ENCODE measurements at regions not wholly inside any gene's neighbourhood (a gene's known extent, or its start where the extent isn't known, plus 50 kb on each side); places are given as distances from the start of the nearest gene placed in this dataset.
A peak's percentile ranks its signal among the peaks of the same experiment; 100 is the strongest.

DNA sequence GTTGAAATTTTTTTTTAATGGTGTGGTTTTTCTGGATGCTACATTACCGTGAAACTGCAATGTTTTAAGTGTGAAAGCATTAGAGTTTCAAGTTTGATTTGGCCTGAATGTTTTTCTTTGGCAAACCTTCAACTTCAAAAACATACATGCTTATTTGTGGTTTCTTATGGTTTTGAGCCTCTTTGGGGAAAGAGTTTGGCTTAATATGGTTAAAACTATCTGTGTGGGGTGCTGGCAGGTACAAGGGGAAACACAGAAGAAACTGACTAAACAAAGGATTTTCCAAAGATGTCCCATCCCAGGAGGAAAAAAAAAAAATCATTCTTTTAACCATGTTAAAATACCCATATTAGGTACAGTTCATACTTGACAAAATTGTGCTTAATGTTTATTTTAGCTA, 121.1 kb downstream of the HGF start:
- no peak for DNase-seq (ENCODE audit: low spot score)

DNA sequence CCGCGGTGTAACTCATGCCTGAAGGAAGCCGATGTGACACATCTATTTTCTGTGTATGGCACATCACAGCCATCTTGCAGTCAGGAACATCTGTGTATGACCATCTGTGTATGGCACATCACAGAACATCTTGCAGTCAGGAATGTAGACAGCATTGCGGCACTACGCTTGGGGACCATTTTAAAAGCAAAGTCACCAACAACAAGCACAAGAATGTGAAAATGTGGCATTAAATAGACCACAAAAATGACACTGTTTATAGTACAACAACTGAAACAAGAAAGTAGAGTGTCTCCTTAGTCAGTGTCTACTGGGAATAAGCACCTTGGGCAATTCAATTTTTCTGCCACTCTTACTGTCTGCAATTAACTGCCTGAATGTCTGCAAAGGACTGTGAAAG, 124.4 kb downstream of the HGF start:
- DNase-seq (ENCODE audit: low spot score) = peak; percentile 39

DNA sequence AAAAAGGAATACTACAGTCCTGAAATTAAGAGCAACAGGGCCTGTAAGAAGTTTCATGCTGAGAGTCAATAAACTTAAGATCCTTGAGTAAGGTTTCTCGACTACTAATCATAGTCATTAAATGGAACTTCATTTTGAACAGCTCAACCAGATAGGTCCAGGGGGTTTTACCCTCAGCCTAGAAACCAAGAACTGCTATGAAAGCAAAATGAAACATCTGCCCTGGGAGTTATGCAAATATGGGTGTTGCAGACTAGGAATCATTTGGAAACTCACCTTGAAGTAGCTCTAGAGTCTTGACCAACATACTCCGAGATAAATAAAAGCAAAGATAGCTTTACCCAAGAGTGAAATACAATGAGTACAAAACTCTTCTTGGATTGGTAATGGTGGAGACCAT, 128.0 kb downstream of the HGF start:
- DNase-seq (ENCODE audit: low spot score) = no peak

DNA sequence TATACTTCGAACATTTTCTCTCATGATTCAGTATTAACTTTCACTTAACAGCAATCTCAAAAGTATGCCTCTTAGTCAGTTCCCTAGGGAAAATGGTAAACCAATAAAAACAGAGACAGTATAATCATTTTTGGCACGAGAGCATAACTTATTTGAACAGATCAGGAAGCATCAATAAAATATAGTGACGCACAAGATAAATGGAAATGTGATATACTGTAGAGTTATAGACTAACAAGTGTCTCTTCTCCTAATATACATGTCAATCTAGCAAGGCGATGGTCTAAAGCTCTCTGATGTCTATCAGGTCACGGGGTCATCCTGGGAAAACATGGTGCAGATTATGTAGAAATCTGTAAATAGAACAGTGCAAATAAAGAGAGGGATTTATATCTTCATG, 131.6 kb downstream of the HGF start:
- peak; percentile 32 for DNase-seq (ENCODE audit: low spot score)

DNA sequence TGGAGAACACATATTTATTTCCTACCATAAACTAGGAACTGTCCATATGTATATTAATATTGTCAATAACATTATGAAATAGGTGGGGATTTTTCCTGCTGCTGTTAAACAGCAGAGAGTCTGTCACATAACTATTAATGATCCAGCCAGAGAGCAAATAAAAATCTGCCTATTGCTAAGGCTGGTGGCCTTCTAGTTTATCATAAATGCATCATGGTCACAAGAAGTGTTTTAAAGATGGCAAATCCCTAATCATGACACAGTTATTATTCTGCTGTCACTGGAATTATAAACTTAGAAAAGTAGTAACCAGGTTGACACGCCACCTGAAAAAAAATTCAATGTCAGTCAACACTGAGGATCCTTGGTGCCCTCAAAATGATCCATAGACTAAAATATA, 132.3 kb downstream of the HGF start:
- DNase-seq (ENCODE audit: low spot score) = no peak

DNA sequence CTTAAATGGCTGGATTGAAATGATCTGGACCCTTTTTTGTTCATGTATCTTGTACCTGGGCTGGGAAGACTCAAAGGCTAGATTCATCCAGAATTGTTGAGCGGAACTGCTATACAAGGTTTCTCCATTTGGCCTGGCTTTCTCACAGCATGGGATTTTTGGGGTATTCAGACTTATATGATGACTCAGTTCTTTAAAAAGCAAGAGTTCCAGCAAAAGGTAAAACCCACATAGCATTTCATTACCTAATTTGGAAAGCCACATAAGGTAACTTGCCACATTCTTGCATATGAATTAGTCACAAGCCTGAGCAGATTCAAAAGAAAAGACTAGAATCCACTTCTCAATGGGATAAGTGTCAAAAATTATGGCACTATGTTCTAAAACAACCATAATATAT, 137.4 kb downstream of the HGF start:
- DNase-seq (ENCODE audit: low spot score) = no peak

DNA sequence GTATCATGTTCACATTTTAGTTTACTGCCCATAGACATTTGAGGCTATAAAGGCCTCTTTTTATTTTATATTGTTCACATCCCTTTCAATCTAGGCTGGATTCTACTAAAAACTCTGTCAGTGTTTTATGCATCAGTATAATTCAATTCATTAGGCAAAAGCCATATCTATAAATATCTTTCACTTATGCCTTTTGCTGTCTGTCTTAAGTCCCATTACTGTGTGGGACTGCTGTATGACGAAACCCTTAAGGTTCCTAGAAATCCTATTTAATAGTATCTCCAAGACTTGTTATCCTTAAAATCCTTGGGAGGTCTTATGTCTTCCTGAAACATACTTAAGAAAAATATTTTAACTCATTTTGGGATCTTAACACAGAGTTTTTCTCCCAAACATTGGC, 139.2 kb downstream of the HGF start:
- no peak for DNase-seq (ENCODE audit: low spot score)

DNA sequence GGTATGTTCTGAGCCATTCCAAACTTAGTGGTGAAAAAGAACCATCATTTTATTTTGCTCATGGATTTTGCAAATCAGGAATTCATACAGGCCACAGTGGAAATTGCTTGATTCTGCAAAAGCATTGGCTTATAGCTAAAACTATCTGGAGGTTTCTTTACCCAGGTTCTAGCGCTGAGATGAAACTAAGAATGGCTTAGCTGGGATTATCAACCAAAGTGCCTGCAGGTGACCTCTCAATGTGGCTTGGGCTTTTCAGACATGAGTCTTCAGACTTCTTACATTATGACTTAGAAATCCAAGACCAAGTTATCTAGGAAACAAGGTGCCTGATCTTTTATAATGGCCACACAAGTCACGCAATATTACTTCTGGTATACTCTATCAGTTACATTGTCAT, 140.1 kb downstream of the HGF start:
- no peak for DNase-seq (ENCODE audit: low spot score)

DNA sequence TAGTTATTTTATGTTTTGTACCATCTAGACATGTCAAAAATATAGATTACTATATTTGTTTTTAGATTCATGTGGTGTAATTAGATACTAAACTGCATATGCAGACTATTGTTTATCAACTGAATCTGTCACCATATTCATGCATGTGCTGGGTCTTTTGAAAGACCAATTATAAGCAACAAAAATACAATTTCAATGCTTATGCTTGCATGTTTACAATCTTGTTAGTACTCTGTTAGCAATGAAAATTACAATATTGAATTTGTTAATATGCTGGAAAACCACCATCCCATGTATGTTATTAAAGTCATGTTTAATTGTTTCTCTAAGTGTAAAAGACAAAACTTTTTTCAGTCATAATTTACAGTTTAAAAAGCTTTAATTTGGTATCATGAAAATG, 140.9 kb downstream of the HGF start:
- DNase-seq (ENCODE audit: low spot score) = no peak

DNA sequence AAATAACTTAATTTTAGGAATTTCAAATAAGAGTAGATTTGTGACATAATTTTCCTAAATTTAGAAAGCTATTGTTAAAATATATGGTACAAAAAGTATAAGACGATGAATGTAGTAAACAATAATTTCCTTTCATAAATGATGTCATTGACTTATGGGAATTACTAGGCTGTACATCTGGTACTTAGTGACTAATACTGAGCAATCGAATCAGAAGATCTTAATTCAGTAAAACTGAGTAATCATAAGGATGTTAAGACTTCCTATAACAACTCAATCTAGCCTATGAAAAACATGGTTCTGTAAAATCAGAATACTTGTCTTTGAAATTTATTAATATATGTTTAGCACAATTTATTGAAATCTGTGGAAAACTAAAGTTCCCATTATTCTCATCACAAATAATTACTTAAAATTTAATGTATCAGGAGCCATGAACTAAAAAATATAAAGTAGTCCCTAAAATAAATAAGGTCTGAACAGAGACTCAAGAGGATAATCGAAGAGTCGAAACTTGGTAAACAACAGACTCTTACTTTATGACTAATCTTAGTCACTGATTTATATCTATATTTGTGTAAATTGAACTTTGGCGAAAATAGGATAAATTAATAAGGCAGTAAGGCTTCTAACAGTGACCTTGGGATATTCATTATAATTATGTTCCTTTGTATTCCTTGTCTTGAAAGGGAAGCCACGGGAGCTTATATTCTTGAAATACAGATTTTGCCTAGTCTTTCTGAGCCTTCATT, 142.1 kb downstream of the HGF start:
- DNase-seq (ENCODE audit: low spot score) = peak; percentile 3

DNA sequence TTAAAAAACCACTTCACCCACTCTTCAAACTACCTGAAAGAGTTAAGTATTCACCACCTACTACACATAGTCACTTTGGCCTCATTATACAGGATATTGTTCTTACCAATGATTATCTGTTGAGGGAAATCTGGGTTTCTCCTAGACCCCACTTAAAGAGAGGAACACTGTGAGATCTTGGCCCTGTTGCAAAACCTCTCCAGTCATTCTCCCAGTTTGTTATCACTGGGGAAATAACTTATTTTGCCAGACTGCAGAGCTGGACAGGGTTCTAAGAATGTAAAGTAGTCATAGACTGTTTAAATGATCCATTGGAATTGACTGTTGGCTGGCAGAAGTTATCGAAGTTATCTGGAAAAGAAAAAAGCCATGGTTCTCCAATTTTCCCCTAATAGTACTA, 143.8 kb downstream of the HGF start:
- DNase-seq (ENCODE audit: low spot score) = no peak

DNA sequence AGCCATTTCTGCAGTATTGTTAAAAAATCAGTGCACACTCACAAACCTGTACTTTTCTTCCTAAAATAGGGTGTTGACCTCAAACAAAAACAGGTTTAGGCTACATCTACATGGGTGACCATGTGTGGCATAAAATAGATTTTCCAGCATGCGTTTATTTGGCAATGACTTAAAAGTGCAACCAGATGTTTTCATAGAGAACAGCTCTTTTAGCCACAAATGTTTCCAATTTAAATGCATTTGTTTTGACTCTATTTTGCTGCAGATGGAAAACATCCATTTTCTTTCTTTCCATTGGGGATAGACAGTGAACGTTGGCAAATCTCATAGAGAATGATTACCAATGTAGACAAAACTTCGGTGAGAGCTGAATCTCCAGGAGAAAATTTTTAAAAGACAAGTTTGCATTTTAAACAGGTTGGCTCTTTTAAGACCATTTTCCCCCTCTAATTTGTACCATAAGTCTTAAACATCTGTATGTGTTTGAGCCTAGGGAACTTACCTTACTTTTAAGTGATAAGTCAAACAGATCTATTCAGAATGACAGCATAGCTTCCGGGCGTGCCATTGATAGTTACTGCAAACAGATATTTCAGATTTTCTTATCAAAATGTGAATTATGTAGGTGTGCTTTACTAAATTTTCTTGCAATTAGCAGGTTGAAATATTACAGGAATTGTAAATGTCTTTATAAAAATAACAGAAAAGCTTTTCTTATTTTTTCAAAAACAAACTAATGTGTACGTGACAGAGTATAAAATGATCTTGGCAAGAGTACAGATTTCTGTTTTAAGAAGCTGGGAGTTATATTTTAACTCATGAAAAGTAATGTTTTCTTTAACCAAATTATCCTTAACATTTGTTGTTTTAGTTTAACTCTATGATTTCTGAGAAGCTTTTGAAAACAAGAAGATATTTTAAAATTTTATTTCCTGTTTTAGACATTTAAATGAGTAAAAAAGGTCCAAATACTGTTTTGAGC, 144.9 kb downstream of the HGF start:
- no peak for DNase-seq (ENCODE audit: low spot score)

DNA sequence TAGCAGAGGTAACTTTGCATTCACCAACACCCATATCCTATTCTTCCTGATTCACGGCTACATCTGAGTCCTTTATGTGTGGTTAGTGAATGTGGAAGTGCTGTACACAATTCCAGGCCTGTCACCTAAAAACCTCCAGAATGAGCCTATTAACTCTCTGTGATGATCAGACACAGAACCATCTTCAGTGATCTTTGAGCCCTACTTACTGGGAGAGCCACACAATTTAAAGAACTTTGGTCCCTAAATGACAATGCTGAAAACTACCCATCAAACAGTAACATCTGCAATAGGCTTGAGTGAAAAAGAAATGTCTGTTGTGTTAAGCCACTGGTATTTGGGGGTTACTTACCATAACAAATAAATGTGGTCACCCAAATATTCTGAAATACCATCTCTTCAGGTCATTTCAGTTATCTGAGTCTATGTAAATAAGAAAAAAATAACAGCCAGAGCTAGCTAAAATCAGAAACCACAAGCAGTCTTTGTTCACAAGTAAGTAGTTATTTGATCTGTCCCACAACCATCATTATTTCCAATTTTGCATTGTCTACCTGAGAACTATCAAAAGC, 145.7 kb downstream of the HGF start:
- no peak for DNase-seq (ENCODE audit: low spot score)

DNA sequence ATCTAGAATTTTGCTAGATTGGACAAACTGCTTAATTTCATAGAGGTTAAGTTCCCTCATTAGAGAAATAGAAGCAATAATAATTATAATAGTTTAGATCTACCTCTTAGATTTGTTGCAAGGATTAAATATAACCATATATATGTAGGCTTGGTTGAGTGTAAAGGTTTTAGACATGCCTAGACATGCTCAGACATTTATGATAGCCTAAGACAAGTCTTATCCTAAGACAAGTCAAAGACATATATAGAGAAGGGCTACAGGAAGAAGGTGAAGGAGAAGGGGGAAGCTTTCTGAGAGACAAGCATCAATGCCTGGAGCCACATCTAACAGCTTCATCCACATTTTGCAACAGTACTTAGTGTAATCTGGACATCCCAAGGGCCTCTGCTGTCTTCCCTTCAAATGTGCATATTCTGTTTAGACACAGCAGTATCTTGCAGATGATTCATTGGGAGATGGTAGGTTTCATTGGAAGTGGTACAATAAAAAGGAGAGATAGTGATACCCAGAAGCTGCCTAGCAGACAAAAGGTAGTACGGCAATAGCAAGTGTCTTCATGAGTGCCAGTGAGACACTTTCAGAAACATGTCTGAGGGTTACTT, 146.5 kb downstream of the HGF start:
- DNase-seq (ENCODE audit: low spot score) = no peak

DNA sequence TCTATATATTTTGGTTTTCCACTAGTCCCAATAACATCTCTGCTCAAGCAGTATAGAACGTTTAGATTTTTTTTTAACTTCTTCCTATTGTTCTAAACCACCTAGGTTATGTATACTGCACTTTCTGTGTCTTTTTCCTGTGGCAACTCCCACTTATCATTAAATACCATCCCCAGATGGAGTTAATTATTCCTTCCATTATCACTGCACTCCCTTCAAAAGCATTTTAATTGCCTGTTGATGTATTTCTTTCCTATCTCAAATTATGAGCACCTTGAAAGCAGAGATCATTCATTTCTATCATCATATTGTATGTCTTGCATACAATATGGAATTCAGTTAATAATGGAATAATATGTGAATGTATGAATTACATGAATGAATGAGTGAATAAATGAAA, 148.0 kb downstream of the HGF start:
- no peak for DNase-seq (ENCODE audit: low spot score)

DNA sequence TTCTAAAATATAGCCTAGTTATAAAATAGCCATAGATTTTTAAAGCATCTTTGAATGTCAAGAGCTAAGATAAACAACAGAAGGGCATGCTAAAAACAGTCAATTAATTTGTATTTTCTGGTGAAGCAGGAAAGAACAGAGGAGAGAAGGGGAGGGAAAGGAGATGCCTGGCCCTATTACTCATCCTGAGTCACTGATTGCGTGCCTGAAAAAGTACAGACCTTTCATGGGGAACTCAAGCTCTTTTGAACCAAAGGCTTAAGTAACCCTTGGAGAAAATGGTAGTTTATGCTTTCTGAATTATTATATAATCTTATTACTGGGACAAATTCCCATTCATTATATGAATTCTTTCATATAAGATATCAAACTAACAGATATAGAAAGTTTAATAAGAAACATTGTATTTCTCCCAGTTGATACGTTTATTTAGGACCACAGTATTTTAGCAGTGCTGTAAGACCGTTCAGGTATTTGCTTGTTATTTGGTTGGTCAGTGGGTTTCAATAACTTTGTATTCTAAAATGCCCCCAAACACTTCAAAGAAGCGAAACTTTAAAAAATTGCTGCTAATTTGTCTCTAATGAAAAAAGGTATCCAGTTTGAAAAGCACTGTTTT, 151.3 kb downstream of the HGF start:
- DNase-seq (ENCODE audit: low spot score) = peak; percentile 64

DNA sequence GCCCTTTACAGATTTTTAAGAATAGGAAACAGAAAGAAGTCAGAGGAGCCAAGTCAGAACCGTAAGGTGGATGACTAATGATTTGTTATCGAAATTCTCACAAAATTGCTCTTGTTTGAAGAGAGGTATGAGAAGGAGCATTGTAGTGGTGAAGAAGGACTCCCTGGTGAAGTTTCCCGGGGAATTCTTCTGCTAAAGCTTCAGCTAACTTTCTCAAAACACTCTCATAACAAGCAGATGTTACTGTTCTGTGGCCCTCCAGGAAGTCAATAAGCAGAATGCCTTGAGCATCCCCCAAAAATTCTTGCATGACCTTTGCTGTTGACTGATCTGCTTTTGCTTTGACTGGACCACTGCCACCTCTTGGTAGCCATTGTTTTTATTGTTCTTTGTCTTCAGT, 152.9 kb downstream of the HGF start:
- DNase-seq (ENCODE audit: low spot score) = no peak

DNA sequence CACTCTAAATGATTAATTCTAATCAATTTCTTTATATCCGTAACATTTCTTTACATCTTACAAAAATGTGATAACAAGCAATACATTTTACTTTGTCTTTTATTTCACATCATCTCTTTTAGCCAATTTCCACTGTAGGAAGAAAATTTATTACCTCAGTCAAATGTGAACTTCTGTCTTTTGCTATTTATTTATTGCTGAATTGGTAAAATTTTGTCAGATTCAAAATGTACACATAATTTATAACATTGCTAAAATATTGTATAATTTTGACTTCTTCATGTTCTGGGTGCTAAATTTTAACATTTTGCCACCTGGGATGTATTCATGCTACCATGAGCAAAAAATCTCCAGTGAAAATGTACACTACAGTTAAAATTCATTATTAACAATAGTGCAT, 158.0 kb downstream of the HGF start:
- DNase-seq (ENCODE audit: low spot score) = no peak

DNA sequence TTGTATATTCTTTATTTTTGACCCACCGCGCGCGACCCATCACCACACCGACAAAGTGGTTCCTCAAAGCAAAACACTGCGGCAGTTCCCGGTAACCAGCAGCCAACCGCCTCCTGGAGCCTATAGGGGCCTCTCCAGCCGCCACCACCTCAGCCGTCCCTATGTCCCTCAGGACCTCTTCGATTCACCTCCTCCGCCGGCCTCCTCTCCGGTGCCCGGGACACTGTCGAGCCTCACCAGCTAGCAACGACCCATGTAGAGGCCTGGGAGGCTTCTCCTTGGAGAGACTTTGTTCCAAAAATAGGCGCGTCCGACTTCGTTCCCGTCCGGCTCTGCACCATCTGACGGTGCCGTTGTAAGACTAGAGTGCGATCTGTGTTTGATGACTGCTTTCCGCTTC, 158.8 kb downstream of the HGF start:
- no peak for DNase-seq (ENCODE audit: low spot score)

DNA sequence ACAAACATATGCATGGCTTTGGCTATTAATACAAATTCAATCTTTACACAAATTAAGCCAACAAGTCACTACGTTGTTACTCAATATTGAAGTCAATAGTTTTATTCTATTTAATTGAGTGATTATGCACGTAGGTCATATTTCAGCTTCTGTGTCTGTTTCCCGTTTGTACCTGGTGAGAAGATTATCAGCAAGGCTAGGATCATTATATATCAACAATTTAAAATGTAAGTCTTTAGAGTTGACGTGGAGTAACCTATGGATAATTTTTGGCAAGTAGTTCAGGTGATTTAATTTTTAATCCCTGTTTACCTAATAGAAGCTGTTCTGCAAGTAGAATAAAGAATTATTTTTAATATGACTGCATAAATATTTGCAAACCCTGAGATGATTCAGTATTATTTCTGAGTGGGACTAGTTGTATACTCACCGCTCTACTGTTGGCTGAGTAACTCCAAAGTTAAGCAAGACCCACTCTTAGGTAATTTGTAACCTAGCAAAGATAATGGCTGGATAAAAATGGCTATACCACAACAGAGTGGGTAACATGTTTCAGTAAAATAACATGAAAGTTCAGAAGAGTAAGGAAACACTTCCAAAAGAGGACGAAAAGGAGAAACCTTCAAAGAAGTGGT, 161.0 kb downstream of the HGF start:
- no peak for DNase-seq (ENCODE audit: low spot score)

DNA sequence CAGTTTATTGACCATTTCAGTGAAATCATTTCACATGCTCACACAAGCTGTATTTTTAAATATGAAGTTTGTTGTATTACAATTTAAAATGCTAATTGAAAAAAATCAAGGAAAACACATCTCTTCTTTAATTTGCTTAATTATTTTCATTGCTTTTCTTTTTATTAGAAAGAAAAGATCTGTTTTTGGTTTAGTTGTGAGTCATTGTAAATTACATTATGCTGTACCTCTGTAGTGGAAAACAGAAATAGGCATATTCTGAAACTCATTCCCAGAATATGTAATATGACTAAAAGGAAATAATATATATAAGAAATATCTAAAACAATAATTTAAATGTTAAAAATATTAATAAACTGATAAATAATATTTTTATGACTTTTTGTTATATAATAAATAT, 161.9 kb downstream of the HGF start:
- no peak for DNase-seq (ENCODE audit: low spot score)
